ENCODE measurements at regions not wholly inside any gene's neighbourhood (a gene's known extent, or its start where the extent isn't known, plus 50 kb on each side); places are given as distances from the start of the nearest gene placed in this dataset.

- dilution Hi-C loops (cut with HindIII; ENCODE audit: low sequenced_read_pairs, unreplicated experiment) (no loop called here), intact Hi-C loops (cut with micrococcal nuclease) (no loop called here), in situ Hi-C loops (cut with MboI; ENCODE audit: low sequenced_read_pairs) (no loop called here)
- no peak overlapping the region for H2BK20ac ChIP-seq (ENCODE audit: low read depth, low read length)
- no peak overlapping the region for H3K4me3 ChIP-seq (ENCODE audit: insufficient read depth, low read depth, low read length)
- no peaks in the 10 kb centered on the region for H3K27me3 ChIP-seq (ENCODE audit: control insufficient read depth, insufficient read depth, low read length)
- H3K9me1 ChIP-seq (ENCODE audit: insufficient read depth, low read length) = no peaks in the 10 kb centered on the region
- H4K8ac ChIP-seq (ENCODE audit: low read depth in 2 of 2, low read length in 2 of 2) = no peak overlapping the region
- H3K9ac ChIP-seq (ENCODE audit: low read depth, low read length) = no peak overlapping the region
- no peak overlapping the region for H4K5ac ChIP-seq (ENCODE audit: low read depth, low read length)
- BruUV-seq (replicated peaks) = no TSS peak
- WGBS, 2 experiments (ENCODE audit: extremely low coverage in 2 of 2, insufficient read length in 1 of 2) = no CpG with 5 or more reads among the region's 3 CpGs
- H2AK5ac ChIP-seq (ENCODE audit: low read depth, low read length) = no peak overlapping the region
- H3K27ac ChIP-seq (ENCODE audit: insufficient read depth, low read length) = no peak overlapping the region
- H2BK120ac ChIP-seq (ENCODE audit: low read depth, low read length) = no peak overlapping the region
- H3K23ac ChIP-seq (ENCODE audit: low read depth, low read length) = no peak overlapping the region
- no peak overlapping the region for H3K4me2 ChIP-seq (ENCODE audit: low read depth, low read length)
- no peak for ATAC-seq (ENCODE audit: low read depth)
- H3K14ac ChIP-seq (replicated peaks; ENCODE audit: low read depth, low read length) = no peak overlapping the region
- no peak overlapping the region for H2AFZ ChIP-seq (replicated peaks; ENCODE audit: low read length, poor library complexity)
- H3K56ac ChIP-seq (ENCODE audit: extremely low read depth, insufficient read depth, low read length) = no peak overlapping the region
- TF ChIP-seq POLR2A (IDR thresholded peaks at IDR 0.05; ENCODE audit: low read depth, low read length) (no peak), CHD1 (IDR thresholded peaks at IDR 0.05; ENCODE audit: low read depth, low read length) (no peak), RAD21 (IDR thresholded peaks at IDR 0.05; ENCODE audit: low read length) (no peak), RCOR1 (IDR thresholded peaks at IDR 0.05; ENCODE audit: insufficient replicate concordance, low read length) (no peak), CEBPB (IDR thresholded peaks at IDR 0.05; ENCODE audit: low read depth, low read length) (no peak), MXI1 (IDR thresholded peaks at IDR 0.05; ENCODE audit: borderline replicate concordance, low read depth, low read length) (no peak), BHLHE40 (IDR thresholded peaks at IDR 0.05; ENCODE audit: low read depth, low read length) (no peak), FOS (IDR thresholded peaks at IDR 0.05; ENCODE audit: low read depth, low read length) (no peak), CTCF (conservative IDR thresholded peaks at IDR 0.05; ENCODE audit: low read depth, low read length) (no peak), RFX5 (IDR thresholded peaks at IDR 0.05; ENCODE audit: low read depth, low read length) (no peak), MAZ (IDR thresholded peaks at IDR 0.05; ENCODE audit: borderline replicate concordance, low read depth, low read length) (no peak), NFE2L2 (IDR thresholded peaks at IDR 0.05; ENCODE audit: low read depth, low read length) (no peak), SMC3 (IDR thresholded peaks at IDR 0.05; ENCODE audit: low read depth, low read length) (no peak), MAFK (IDR thresholded peaks at IDR 0.05; ENCODE audit: low read depth, low read length) (no peak), ELK1 (IDR thresholded peaks at IDR 0.05; ENCODE audit: borderline replicate concordance, low read depth, low read length) (no peak), USF2 (IDR thresholded peaks at IDR 0.05; ENCODE audit: low read depth, low read length) (no peak)
- CTCF ChIA-PET = no interaction called here
- POLR2A ChIA-PET (ENCODE audit: unreplicated experiment) = no interaction called here
- no peak overlapping the region for H2AK9ac ChIP-seq (replicated peaks; ENCODE audit: low read depth, low read length, poor library complexity)
- no peak overlapping the region for H2BK5ac ChIP-seq (ENCODE audit: low read depth, low read length, poor library complexity, severe bottlenecking)
- no peaks in the 10 kb centered on the region for H3K4me1 ChIP-seq (ENCODE audit: control insufficient read depth, insufficient read depth, low read length)
- H4K91ac ChIP-seq (ENCODE audit: insufficient read depth, low read depth, low read length) = no peak overlapping the region
- DNase-seq = no peak
- no peak overlapping the region for H2BK15ac ChIP-seq (ENCODE audit: low read depth, low read length)
- H3K9me3 ChIP-seq (ENCODE audit: control insufficient read depth, insufficient read depth, low read length) = peaks cover 2% of the 10 kb centered on the region; the same call in 1 of the 2 replicates
- no peaks in the 10 kb centered on the region for H4K20me1 ChIP-seq (ENCODE audit: insufficient read depth, low read length)
- no peak overlapping the region for H3K18ac ChIP-seq (ENCODE audit: low read depth, low read length)
- no peaks in the 10 kb centered on the region for H3K79me1 ChIP-seq (ENCODE audit: low read depth in 1 of 2, low read length in 2 of 2)
- no peaks in the 10 kb centered on the region for H3K36me3 ChIP-seq (ENCODE audit: control insufficient read depth, insufficient read depth, low read length)
- H3K4ac ChIP-seq (ENCODE audit: low read depth, low read length) = no peak overlapping the region
Observed at GRCh38 chr19:20413705-20414104, 151.9 kb downstream of the ZNF737 start.
